Occipital lobe (tissue), 1 donor: ENCODE measurements at regions not wholly inside any gene's neighbourhood (a gene's known extent, or its start where the extent isn't known, plus 50 kb on each side); places are given as distances from the start of the nearest gene placed in this dataset.
"Not testable (repeated sequence)": the region's sequence is repeated elsewhere in the genome, so short reads cannot be mapped to it uniquely, and the experiment has no call there.

Experiments used
- DNase-seq: peaks from one replicate; lab custom pipeline; 2025; lab: John Stamatoyannopoulos, UW

DNA sequence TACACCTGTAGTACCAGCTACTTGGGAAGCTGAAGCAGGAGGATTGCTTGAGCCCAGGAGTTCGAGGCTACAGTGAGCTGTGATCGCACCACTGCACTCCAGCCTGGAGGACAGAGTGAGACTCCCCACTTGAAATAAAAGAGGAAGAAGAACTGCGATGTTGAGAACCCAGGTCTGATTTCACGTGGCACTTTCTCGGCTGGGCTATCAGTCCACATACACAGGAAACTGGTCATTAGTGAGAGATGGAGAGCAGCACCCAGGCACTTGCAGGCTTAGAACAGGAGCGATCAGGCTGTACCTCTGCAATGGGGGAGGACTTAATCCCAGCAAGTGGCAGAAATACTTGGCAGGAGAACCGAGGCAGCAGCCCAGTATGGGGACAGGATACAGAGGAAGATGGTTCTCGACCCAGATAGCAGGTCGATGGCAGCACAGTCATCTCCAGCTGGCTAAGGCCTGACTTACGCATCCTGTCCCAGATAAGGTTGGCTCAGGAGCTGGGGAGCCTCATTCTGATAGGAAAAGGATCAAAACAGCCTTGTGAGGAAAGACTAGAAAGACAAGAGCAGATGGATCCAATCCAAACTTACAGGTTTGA is 487.7 kb upstream of the AUTS2 start:
- no peak for DNase-seq

DNA sequence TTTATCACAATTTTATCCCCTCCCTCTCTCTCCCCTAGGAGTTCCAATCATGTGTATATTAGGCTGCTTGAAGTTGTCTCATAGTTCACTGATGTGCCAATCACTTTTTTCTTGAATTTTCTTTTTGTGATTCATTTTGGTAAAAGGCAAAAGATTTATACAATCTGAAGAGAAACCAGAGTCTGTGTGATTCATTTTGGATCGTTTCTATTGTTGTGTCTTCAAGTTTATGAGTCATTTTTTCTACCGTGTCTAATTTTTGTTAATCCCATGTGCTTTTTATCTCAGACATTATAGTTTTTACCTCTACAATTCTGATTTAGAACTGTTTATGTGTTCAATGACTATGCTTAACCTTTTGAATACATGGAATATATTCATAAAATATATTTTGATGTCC is 483.9 kb upstream of the AUTS2 start:
- DNase-seq = no peak

DNA sequence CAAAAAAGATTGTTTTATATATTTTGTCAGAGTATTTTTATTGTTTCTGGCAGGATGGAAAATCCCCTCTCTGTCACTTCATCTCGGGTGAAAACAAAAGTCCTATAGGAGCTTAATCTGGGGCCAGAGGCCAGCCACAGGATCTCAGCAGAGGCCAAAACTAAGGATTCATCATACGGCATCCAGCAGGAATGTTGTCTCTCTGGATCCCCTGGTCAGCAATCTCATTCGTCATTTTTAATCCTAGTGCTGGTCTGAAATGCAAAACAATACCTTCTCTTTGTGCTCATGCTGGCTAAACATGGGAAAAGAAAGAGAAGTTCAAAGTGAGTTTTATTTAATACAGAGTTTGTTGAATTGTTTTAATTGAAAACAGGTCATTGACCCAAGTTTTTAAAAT is 482.5 kb upstream of the AUTS2 start:
- DNase-seq = no peak

DNA sequence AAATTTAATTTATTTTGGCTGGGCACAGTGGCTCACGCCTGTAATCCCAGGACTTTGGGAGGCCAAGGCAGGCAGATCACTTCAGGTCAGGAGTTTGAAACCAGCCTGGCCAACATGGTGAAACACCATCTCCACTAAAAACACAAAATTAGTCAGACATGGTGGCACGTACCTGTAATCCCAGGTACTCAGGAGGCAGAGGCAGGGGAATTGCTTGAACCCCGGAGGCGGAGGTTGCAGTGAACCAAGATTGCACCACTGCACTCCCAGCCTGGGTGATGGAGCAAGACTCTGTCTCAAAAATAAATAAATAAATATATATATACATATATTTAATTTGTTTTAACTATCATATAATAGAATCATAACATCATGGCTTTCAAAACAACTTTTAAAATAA is 482.1 kb upstream of the AUTS2 start:
- DNase-seq = not testable (repeated sequence)

DNA sequence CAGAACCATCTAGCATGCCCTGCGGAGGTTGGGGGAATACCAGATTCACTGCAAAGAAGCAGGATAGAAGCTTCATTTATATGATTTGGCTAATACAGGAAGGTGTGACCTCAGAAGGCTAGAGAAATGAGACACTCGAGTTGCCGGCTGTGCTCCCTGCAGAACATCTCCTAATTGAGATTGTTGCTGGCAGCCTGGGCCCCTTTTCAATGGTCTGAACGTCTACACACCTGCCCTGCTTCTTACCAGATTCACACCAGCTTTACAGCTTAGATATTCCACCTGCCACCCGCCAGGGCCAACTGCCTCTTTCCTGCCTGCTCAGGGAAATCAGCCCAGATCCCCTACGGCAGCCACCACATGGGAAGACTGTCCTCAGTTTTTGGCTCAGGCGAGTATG is 475.3 kb upstream of the AUTS2 start:
- no peak for DNase-seq

DNA sequence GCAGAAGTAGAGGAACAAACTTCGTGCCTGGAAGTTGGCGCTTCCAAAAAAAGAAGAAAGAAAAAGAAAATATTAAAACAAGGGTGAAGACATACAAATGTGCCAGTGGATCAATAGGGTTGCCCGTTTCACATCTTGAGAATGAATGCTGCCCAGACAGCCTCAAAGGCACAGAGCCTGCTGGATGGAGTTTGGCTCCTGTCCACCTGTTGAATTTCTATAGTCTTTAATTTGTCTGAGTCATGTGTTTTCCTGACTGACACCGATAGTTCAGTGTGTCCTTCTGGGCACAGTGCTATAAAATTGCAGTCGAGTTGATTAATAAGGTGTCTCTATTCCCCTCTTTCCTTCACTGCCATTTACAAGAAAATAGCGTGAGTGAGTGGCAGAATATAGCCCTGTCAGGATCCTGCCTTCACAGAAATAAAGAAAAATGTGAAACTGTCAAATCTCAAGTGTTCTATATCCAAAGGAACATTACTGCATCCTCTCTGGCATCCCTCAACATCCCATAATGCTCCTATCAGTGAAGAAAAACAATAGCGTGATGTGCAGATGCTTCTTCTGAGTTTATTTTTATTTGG is 471.3 kb upstream of the AUTS2 start:
- no peak for DNase-seq

DNA sequence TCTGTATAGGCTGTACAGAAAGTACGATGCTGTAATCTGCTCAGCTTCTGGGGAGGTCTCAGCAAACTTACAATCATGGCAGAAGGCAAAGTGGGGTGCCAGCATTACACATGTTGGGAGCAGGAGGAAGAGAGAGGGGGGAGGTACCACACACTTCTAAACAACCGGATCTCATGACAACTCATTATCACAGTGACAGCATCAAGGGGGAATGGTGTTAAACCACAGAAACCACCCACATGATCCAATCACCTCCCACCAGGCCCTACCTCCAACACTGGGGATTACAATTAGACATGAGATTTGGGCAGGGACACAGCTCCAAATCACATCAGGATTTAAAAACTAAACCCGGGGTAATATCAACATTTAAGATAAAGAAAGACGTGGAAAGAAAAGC is 468.8 kb upstream of the AUTS2 start:
- DNase-seq = no peak

DNA sequence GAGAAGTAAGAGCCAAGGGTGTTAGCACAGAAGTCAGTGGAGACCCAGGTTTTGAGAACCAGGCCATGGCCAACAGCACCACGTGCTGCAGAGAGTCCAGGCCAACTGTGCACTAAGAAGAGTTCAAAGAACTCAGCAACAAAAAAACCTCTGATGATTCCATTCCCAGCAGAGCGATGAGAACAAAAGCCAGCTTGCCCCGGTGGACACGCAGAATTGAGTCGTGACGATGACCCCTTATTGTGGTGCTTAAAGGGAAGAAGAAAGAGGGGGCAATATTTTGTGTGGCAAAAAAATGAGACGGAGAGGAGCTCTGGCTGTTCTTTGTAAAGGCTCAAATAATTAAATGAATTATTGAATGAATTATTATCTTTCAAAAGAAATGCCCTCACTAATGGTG is 468.3 kb upstream of the AUTS2 start:
- no peak for DNase-seq

DNA sequence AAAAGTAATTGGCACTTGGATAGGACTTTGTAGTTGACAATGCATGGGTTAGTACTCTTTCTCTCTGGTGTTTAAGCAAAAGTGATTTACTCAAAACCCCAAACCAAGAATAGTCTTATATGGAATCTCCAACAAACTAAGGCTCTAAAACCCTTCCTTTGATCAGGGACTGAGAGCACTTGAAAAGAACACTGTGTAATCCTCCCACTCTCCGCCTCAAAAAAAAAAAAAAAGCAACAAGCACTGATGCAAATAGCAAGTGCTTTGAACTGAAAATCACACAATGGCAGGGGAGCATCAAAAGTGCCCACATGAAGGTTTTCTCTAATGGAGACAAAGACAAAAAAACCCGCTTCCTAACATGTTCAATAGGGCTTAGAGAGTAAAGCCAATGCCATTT is 467.9 kb upstream of the AUTS2 start:
- DNase-seq = no peak

DNA sequence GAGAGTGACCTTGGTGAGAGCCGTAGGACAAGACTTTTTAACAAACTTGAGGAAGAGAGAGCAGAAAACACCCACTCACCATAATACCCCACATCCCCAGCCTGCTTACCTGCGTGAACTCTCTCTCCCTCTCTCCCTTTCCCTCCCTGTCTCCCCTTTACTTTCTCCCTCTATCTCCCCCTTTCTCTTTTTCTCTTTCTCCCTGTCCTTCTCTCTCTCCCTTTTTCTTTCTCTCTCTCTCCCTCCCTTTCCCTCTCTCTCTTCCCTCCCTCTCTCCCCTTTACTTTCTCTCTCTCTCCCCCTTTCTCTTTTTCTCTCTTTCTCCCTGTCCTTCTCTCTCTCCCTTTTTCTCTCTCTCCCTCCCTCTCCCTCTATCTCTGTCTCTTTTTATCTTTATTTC is 464.0 kb upstream of the AUTS2 start:
- no peak for DNase-seq

DNA sequence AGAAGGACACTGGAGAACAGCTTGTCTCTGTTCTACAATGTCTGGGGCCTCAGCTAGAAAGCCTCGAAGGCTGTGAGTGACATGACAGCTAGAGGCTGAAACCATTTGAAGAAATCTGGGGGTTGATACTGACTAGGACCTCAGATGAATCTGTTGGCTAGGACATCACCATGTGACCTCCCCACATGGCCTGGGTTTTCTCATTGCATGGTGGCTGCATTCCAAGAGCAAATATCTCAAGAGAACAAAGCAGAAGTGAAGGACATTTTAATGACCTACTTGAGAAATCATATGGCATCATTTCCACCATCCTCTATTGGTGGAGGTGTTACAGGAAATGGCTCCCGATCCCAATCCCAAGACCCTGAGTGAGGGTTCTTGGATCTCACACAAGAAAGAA is 450.6 kb upstream of the AUTS2 start:
- DNase-seq = no peak

DNA sequence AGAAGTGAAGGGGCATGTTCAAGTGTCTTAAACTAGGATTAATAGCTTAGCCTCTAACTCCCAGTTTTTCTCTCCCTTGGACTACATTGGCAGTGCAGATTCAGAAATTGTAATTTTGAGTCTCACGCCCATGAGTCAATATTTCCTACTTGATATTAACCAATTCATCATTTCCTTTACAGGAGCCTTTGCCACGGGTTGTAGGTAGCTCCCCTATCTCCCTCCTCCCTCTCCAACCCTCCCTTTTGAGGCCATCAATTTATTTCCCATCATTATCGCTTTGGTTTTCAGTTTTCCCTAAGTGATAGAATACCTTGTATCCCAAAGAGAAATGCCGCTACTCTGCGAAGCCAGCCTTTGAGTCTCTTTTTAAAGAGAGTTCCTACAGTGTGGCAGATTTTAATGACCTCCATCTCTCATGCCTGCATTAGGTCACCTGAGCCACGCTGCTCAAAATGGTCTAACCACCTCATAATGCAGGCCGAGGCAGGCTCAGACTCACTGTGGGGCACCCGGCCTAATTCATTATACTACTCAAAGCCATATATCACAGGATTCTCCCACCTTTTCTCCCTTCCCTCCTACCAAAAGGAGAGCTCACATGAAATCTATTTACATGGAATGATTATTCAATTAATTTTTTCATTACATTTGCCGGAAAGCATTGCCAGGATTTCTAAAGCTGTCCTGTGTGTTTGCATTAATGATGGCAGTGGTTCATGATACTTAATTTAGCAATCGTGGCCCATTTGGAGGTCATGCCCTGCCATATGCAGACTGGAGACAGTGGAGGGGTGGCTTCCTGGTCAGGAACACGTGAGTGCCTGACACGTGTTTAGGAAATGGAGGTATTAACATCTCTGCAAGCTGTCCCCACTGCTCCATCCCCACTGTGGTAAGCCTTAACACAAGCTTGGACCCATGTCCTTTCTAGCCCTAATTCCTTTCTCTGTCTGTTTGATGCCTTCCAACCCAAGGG is 448.2 kb upstream of the AUTS2 start:
- DNase-seq = no peak

DNA sequence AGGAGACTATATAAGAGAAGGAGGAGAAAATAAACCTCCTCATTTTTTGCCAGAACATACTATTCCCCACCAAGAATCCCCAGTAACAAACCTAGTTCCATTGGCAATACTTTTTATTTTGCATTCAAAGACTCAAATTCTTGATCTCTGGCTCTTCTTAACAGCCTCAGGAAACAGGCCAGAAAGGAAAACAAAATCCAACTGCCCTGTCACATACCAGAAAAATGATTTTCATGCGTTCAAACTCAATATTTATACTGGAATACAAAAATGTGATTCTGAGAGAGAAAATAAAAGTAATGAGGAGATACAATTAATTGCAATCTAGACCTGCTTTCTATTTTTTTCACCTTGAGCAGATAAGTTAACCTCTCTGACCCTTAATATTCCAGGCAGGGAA is 435.9 kb upstream of the AUTS2 start:
- no peak for DNase-seq

DNA sequence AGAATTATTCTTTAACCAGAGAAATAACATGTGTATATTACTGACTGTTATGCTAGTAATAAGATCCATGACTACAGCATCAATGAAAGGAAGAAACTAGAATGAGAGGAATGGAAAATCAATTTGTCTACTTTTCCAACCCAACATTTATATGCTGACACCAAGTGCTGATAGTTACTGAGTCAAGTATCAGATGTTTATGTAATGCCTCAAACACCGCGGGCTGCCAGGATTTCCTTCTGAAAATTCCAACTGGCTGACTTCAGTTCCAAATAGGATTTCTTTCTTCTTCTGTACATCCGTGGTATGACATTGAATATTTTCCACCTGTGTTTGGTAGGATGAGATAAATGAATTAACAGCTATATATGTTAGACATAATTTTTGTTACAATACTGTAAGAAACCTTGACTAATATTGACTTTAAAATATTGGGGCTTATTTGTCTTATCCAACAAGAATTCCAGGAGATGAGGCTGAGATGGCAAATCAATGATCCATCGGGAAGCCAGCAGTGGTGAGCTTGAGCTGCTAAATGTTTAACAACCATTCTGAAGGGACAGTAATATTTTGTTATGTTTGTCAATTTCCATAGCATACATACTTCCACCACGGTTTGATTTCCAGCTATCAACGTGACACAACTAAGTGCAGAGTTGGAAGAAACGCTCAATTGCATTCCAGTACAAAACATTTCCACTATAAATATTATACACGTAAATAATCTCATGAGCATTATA is 435.2 kb upstream of the AUTS2 start:
- DNase-seq = no peak

DNA sequence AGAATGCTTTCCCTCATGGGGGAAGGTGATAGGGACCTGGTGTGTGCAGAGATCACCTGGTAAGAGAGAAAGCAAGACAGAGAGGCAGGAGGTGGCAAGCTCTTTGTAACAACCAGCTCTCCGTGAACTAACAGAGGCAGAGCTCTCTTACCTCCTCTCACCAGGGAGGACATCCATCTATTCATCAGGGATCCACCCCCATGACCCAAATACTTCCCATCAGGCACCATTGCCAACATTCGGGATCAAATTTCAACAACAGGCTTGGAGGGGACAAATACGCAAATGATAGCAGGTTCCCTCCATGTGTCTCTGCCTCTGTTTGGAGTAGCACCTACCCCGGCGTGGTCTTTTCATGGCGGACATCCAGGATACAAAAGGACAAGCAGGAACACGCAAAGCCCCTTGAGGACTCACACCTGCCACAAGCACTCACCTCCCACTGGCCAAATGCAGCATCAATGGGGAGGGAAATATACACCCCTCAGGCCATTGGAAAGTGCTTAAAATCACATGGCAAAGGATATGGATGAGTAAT is 431.2 kb upstream of the AUTS2 start:
- no peak for DNase-seq

DNA sequence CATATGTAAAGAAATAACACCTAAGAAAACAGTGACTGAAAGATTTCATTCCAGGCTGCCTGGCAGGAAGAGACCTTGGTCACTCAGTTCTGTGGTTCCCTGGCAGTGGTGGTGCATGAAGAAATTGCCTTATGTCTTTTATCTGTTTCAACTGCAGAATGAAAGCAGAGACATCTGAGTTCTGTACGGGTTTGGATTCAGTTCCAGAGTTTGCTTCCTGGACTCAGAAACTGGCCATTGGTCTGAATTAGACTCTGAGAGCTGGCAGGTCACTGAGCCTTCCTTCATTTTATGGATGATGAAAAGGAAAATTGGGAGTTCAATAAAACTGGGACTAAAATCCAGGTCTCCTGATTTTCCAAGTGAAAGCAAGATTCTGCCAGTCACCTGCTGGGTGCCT is 428.9 kb upstream of the AUTS2 start:
- DNase-seq = no peak

DNA sequence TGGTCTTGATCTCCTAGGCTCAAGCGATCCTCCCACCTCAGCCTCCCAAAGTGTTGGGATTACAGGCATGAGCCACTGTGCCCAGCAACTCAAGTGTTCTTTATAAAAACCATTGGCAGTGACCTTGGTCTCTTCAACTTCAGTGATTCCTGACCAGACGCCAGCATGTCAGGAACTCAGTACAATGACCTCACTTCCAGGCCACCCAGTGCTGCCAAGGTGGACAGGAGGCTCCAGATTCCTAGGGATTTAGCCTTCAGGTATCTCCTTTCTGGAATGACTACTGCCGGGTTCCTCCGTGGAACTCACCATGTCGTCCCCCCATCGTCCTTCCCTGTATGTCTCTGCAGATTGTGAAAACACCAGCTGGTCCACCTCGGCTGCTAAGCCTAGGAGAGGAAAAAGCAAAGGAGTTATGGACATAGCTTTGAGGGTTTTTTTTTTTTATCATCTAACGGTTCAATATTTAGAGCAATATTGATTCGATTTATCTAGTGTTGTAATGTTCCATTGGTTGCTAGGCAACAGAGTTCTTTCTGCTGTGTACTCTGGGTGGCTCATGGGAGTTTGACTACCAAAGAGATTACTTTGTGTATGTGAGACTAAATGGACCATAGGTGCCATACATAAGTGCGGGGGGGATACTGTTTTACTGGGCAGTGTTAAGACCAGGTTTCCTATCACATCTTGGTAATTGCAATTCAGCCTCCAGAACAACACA is 425.8 kb upstream of the AUTS2 start:
- no peak for DNase-seq

DNA sequence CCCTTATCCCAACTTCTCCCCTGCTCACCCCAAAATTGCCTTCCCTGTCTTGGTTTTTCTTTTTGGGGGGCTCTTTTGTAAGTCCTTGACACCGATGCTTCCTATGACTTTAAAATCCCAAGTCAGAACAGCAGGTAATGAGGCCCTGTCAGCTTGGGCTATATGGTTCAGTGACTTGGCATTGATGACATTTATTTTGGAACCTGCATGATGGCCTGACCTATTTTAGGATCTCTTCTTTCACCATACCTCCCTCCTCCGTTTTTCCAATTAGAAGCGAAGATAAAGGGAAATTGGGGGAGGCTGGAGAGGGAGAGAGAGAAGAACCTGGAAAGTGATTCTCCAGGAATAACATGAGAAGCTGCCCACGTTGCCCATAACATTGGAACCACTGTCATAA is 424.9 kb upstream of the AUTS2 start:
- no peak for DNase-seq

DNA sequence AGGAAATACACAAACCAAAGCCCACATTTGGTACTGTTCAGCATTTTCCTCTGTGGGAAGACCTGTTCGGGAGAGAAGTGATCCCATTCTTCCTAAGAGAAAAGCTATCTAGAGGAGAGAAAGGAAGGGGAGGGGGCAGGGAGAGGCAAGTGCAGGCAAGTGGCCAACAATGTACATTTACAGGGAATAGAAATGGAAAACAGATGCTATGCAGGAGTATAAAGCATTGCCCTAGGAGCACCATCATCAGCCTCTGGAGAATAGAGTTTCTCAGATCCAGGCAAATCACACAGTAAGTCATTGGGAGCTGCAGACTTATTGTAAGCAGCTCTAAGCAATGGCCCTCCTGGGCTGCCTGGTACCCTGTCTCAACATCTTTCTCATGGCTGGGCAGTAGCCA is 424.4 kb upstream of the AUTS2 start:
- no peak for DNase-seq

DNA sequence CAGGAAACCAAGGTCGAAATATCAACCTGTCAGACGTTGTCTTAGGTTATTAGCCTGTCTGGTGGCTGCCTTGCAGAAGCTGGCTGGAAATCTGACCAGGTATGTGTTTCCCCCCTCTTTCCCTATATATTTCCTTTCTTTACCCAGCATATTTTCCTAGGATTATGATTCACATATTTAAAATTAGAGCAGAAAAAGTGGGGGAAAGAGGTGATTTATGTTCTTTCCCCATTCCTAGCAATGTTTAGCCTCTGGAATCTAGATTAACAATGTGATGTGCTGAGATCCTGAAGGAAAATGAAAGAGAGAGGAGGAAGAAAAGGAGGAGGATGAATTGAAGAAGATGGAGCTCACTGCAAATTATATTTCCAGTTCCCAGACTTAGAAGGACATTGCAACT is 421.4 kb upstream of the AUTS2 start:
- no peak for DNase-seq

DNA sequence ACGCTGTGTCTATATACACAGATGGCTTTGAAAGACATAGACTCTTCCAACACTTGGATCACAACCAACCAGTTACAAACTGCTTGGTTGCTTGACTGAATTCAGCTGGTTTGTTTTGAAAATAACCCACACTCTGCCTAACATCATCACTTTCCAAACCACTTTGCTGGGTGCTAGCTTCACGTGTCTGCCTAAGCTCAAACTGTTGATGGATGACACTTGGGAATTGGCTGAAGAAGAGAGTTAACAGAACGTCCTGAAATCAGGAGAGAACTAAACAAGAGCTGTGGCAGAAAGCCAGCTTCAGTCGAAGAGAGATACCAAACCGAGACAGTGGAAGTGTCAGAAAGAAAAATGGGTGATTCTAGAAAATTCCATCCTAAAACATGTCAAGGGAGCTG is 420.8 kb upstream of the AUTS2 start:
- no peak for DNase-seq
